ENCODE measurements at regions not wholly inside any gene's neighbourhood (a gene's known extent, or its start where the extent isn't known, plus 50 kb on each side); places are given as distances from the start of the nearest gene placed in this dataset.

DNA sequence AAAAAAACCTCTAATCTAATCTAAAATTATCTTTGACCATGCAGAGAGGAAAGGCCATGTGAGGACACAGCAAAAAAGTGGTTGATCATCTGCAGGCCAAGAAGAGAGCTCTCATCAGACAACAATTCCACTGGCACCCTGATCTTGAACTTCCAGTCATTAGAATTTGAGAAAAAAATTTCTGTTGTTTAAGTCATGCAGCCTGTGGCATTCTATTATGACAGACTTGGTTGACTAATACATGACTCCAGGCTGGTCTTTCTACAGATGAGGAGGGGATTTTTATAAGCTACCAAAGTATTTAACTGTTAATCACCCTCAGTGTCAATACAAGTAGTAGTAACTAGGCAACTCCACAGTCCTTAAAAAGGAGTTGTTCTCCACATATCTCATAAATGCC is 358.5 kb upstream of the RGMB start:
- Histone ChIP-seq H3K9me3 (no peaks in the 10 kb centered on the region), H3K27ac (no peak overlapping the region), H3K27me3 (replicated peaks; ENCODE audit: insufficient read depth) (no peaks in the 10 kb centered on the region), H3K4me3 (no peak overlapping the region), H3K4me1 (replicated peaks) (no peaks in the 10 kb centered on the region), H3K36me3 (no peaks in the 10 kb centered on the region)
- no peak for DNase-seq (ENCODE audit: low spot score)
- TF ChIP-seq, protein P1, sequence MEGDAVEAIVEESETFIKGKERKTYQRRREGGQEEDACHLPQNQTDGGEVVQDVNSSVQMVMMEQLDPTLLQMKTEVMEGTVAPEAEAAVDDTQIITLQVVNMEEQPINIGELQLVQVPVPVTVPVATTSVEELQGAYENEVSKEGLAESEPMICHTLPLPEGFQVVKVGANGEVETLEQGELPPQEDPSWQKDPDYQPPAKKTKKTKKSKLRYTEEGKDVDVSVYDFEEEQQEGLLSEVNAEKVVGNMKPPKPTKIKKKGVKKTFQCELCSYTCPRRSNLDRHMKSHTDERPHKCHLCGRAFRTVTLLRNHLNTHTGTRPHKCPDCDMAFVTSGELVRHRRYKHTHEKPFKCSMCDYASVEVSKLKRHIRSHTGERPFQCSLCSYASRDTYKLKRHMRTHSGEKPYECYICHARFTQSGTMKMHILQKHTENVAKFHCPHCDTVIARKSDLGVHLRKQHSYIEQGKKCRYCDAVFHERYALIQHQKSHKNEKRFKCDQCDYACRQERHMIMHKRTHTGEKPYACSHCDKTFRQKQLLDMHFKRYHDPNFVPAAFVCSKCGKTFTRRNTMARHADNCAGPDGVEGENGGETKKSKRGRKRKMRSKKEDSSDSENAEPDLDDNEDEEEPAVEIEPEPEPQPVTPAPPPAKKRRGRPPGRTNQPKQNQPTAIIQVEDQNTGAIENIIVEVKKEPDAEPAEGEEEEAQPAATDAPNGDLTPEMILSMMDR (IDR thresholded peaks at IDR 0.05) = no peak
- TF ChIP-seq POLR2AphosphoS5 (IDR thresholded peaks at IDR 0.05) (no peak), POLR2A (IDR thresholded peaks at IDR 0.05) (no peak)
- intact Hi-C loops (cut with DNase I) = no loop called here

DNA sequence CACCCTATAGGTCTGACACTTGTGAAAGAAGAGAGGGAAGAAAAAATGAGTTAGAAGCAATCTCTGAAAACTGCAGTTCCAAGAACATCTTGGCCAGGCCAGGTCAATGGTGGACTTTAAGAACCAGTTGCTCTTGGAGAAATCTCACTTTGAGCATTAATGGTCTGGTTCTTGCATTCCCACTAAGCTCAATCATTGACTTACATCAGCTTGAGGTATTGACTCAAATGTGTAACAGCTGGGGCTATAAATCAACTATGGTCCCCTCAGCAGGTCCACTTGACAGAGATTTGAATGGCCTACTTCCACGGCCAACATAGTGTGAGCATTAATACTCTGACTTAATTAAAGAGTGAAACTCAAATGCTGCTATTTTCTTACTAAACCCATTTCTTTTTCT is 357.8 kb upstream of the RGMB start:
- WGBS = 90% methylated on average over 1 of the region's 1 CpG
- Histone ChIP-seq H3K9me3 (no peaks in the 10 kb centered on the region), H3K27ac (no peak overlapping the region), H3K36me3 (no peaks in the 10 kb centered on the region), H3K4me3 (no peak overlapping the region), H3K4me1 (replicated peaks) (no peaks in the 10 kb centered on the region), H3K27me3 (replicated peaks; ENCODE audit: insufficient read depth) (no peaks in the 10 kb centered on the region)
- intact Hi-C loops (cut with DNase I) = no loop called here
- no peak for DNase-seq (ENCODE audit: low spot score)
- TF ChIP-seq, protein P1 (IDR thresholded peaks at IDR 0.05) = no peak
- TF ChIP-seq POLR2A (IDR thresholded peaks at IDR 0.05) (no peak), POLR2AphosphoS5 (IDR thresholded peaks at IDR 0.05) (no peak)

DNA sequence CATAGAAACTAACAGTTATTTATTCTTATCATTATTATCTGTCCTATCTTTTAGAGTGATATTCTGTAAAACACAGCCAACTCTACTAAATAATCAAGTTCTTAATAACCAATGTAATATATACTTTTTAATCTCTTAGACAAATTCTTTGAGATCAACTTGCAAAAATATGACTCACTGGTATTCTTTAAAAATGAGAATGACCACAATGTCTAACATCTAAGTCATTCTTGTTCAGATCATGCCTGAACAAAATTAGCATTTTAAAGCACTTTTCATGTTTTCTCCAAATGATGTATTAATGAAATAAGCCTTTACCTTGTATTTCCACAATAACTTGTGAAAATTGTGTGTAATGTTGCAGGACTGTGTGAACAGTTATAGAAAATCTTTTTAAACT is 356.9 kb upstream of the RGMB start:
- intact Hi-C loops (cut with DNase I) = no loop called here
- DNase-seq (ENCODE audit: low spot score) = no peak
- Histone ChIP-seq H3K4me1 (replicated peaks) (no peaks in the 10 kb centered on the region), H3K27ac (no peak overlapping the region), H3K9me3 (no peaks in the 10 kb centered on the region), H3K4me3 (no peak overlapping the region), H3K36me3 (no peaks in the 10 kb centered on the region), H3K27me3 (replicated peaks; ENCODE audit: insufficient read depth) (no peaks in the 10 kb centered on the region)
- no peak for TF ChIP-seq POLR2AphosphoS5 (IDR thresholded peaks at IDR 0.05)
- TF ChIP-seq, protein P1 (IDR thresholded peaks at IDR 0.05) = no peak
- TF ChIP-seq POLR2A (IDR thresholded peaks at IDR 0.05) = no peak

DNA sequence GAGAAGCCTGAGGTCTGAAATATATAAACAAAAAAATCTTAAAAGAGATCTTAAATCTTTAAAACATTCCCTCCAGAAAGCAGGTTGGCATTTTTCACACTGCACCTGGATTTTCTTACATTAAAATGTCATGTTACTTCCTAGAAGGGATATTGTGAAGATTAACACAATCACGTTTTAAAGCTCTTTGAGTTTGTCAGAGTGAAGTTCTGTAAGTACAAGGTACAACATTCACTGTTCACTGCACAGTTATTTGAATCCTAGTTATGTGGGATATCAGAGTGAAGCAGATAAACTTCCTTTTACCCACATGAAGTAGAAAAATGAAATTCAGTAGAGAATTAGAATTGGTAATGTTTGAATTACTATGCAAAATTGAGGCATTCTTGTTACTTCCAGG is 353.6 kb upstream of the RGMB start:
- no peak for DNase-seq (ENCODE audit: low spot score)
- intact Hi-C loops (cut with DNase I) = no loop called here
- Histone ChIP-seq H3K4me1 (replicated peaks) (no peaks in the 10 kb centered on the region), H3K27me3 (replicated peaks; ENCODE audit: insufficient read depth) (no peaks in the 10 kb centered on the region), H3K9me3 (no peaks in the 10 kb centered on the region), H3K27ac (no peak overlapping the region), H3K4me3 (no peak overlapping the region), H3K36me3 (no peaks in the 10 kb centered on the region)
- TF ChIP-seq, protein P1 (IDR thresholded peaks at IDR 0.05) = no peak
- WGBS = 28% methylated on average over 1 of the region's 1 CpG

DNA sequence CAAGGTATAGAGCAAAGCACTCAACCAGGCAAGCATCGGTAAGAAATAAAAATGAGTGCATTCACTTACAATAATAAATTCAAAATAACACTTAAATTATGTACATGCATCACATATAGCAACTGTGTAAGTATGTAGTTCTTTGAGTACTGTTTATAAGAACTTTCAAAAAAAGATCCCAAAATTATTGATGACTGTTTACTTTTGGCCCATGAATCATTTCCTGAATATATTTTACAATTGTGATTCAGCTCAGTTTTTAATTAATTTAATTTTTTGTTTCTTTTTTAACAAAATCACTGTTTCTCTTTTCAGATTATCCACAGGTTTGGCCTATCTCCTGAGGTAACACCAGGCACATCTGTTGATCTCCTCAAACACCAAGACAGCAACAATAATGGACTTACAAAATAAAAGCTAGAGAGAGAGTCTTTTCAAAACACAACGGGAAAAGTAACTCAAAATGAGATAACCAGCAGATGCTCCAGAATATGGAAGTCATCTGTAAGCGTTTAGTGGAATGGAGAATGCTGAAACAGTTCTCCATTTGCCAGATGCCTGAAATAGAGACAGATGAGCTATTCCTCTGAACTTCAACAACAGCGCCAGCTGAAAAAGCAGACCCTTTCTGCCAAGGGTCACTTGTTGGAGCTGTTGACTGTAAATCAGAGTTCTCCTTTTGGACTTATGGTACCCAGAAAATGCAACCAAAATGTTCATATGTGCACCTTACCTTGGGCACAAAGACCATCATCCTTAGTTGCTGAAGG is 348.6 kb upstream of the RGMB start:
- Histone ChIP-seq H3K36me3 (no peaks in the 10 kb centered on the region), H3K27ac (no peak overlapping the region), H3K4me1 (replicated peaks) (no peaks in the 10 kb centered on the region), H3K27me3 (replicated peaks; ENCODE audit: insufficient read depth) (no peaks in the 10 kb centered on the region), H3K4me3 (no peak overlapping the region), H3K9me3 (no peaks in the 10 kb centered on the region)
- DNase-seq (ENCODE audit: low spot score) = no peak
- WGBS = 76% methylated on average over 4 of the region's 4 CpGs
- TF ChIP-seq, protein P1 (IDR thresholded peaks at IDR 0.05) = no peak
- TF ChIP-seq POLR2AphosphoS5 (IDR thresholded peaks at IDR 0.05) = no peak
- TF ChIP-seq POLR2A (IDR thresholded peaks at IDR 0.05) = no peak
- intact Hi-C loops (cut with DNase I) = no loop called here
